DND-41 (cell line): ENCODE measurements at regions not wholly inside any gene's neighbourhood (a gene's known extent, or its start where the extent isn't known, plus 50 kb on each side); places are given as distances from the start of the nearest gene placed in this dataset.

ENCODE experiments used
- CTCF ChIP-seq: IDR thresholded peaks from 2 replicates; pipeline ENCODE4 v1.5.1; 2012; ENCODE audit warnings: borderline replicate concordance, low read length, moderate library complexity, mild to moderate bottlenecking; ENCODE audit not compliant: poor library complexity, severe bottlenecking; ENCODE audit errors: extremely low read depth
- EZH2 ChIP-seq: IDR thresholded peaks from 3 replicates; pipeline ENCODE4 v1.6.1; 2012; ENCODE audit warnings: borderline replicate concordance, low read depth, mild to moderate bottlenecking, moderate library complexity, low read length, inconsistent platforms; ENCODE audit not compliant: severe bottlenecking

DNA sequence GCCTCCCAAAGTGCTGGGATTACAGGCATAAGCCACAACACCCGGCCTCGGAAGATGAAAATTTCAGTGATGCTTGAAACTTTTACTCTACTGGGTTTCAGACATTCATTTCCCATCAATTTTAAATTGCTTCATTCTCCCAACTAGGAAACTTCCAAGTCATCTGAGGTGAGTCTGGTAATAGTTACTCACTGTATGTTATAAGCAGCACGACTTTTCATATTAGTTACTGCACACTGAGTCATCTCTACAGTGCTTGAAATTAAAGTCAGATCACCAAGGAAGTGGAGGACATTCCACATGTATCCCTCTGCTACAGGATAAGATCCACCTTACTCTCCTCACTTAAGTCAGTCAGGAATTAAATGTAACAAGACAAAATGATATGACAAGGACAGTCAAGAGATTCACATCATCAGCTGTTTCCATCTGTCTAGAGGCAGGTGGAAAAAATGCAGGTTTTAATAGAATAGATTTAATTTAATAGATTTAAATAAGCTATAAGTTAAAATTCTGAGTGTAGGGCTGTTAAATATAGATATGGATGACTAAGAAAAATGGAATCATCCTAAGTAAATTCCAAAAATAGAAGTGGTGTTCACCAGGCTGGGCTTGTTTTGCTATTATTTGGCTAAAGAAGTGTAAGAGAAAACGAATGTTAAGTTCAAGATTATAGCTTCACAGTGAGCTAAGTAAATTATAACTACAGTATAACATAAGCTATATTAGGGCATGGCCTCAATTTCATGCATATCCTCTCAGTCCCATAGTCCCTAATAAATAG is 104.4 kb downstream of the TMCO5A start:
- no peak for TF ChIP-seq CTCF
- TF ChIP-seq EZH2, result no peak
